Skeletal muscle tissue (tissue), 3 donors: ENCODE measurements at regions not wholly inside any gene's neighbourhood (a gene's known extent, or its start where the extent isn't known, plus 50 kb on each side); places are given as distances from the start of the nearest gene placed in this dataset.
"Not testable (repeated sequence)": the region's sequence is repeated elsewhere in the genome, so short reads cannot be mapped to it uniquely, and the experiment has no call there.

ENCODE experiments used
- H3K27ac ChIP-seq: one replicate; pipeline ENCODE4 v1.7.0; 2013; ENCODE audit warnings: mild to moderate bottlenecking, low read depth, low read length, inconsistent platforms
- H3K27me3 ChIP-seq, 3 donors: one replicate each; pipeline ENCODE4 v1.7.0; 2013; ENCODE audit warnings: low read length in 3 of 3; ENCODE audit not compliant: control insufficient read depth in 3 of 3, insufficient read depth in 3 of 3
- H3K36me3 ChIP-seq, 3 donors: one replicate each; pipeline ENCODE4 v1.7.0; 2013; ENCODE audit warnings: low read length in 3 of 3; ENCODE audit not compliant: control insufficient read depth in 3 of 3, insufficient read depth in 3 of 3
- H3K4me1 ChIP-seq, 3 donors: one replicate each; pipeline ENCODE4 v1.7.0; 2013; ENCODE audit warnings: low read length in 3 of 3, mild to moderate bottlenecking in 3 of 3; ENCODE audit not compliant: control insufficient read depth in 3 of 3, insufficient read depth in 3 of 3
- H3K4me3 ChIP-seq, 3 donors: one replicate each; pipeline ENCODE4 v1.7.0; 2013; ENCODE audit warnings: low read length in 3 of 3
- H3K9ac ChIP-seq, 3 donors: one replicate each; pipeline ENCODE4 v1.7.0; 2013; ENCODE audit warnings: low read length in 3 of 3, mild to moderate bottlenecking in 3 of 3, moderate library complexity in 2 of 3, low read depth in 1 of 3
- H3K9me3 ChIP-seq, 3 donors: one replicate each; pipeline ENCODE4 v1.7.0; 2013; ENCODE audit warnings: low read length in 3 of 3; ENCODE audit not compliant: control insufficient read depth in 3 of 3
- donor health status: Osteomylitis.

DNA sequence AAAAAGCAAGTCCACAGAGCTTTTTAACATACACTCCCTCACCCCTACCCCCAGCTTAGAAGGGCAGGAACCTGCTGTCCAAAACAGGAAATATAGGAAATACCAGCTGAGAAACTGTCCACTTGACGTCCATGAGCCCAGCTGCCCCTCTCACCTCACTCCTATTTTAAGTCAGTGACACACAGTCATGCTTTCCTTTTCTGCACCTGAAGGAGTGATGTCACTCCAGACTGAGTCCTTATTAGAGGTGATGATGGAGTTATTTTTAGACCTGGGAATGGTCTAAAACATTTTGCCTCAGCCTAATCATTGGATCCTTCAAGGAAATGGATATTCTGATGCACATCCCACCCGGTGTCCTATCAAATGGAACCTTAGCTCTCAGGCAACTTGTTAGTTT lies 217.8 kb downstream of the BCL2L11 start:
- H3K9me3 ChIP-seq, H3K9ac ChIP-seq, H3K4me3 ChIP-seq, H3K27ac ChIP-seq, H3K27me3 ChIP-seq, H3K36me3 ChIP-seq, H3K4me1 ChIP-seq: not testable (repeated sequence)

GRCh38 chr2:111339476-111339875 lies 218.8 kb downstream of the BCL2L11 start:
- H3K9me3 ChIP-seq, H3K9ac ChIP-seq, H3K27ac ChIP-seq, H3K4me1 ChIP-seq, H3K4me3 ChIP-seq, H3K27me3 ChIP-seq, H3K36me3 ChIP-seq: not testable (repeated sequence)

DNA sequence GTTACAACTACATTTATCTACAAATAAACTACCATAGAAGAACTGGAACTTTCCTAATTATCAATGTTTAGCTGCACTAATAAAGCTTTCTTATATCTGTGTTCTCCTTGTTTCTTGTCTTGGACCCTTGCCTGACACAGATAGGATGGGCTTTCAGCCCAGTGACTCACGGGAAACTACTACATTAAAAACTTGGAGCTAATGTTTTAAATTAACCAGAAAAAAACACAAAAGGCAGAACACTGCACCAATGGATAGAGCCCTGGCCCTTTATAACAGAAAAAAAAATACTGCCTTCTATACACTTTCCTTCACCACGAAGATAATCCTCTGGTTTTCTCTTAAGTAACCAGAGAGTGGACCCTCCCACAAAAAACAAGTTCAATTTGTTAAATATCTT lies 223.9 kb downstream of the BCL2L11 start:
- H3K27me3 ChIP-seq, H3K27ac ChIP-seq, H3K4me3 ChIP-seq, H3K4me1 ChIP-seq, H3K9me3 ChIP-seq, H3K9ac ChIP-seq, H3K36me3 ChIP-seq: not testable (repeated sequence)

DNA sequence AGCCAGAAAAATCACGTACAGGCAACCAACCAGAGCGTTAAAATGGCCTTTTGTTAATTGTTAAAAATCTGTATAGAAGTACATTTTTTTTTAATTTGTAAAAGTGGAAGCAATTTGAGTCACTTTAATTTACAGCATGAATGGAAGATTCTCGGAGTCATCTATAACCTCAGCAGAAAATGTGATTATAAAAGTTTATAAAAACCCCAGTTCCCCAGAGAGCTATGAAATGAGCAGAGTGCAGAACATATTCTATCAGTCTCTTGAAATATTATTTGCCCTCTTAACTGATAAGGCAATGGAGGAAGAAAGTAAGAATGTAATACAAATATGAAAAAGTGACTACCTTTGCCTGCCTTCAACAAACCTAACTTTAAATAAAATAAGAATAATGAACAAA lies 224.7 kb downstream of the BCL2L11 start:
- not testable (repeated sequence) for H3K9me3 ChIP-seq, H3K4me3 ChIP-seq, H3K27me3 ChIP-seq, H3K27ac ChIP-seq, H3K4me1 ChIP-seq, H3K36me3 ChIP-seq, H3K9ac ChIP-seq

GRCh38 chr2:111346018-111346930 lies 225.6 kb downstream of the BCL2L11 start:
- H3K27me3 ChIP-seq, H3K27ac ChIP-seq, H3K9me3 ChIP-seq, H3K36me3 ChIP-seq, H3K4me1 ChIP-seq, H3K4me3 ChIP-seq, H3K9ac ChIP-seq: not testable (repeated sequence)

DNA sequence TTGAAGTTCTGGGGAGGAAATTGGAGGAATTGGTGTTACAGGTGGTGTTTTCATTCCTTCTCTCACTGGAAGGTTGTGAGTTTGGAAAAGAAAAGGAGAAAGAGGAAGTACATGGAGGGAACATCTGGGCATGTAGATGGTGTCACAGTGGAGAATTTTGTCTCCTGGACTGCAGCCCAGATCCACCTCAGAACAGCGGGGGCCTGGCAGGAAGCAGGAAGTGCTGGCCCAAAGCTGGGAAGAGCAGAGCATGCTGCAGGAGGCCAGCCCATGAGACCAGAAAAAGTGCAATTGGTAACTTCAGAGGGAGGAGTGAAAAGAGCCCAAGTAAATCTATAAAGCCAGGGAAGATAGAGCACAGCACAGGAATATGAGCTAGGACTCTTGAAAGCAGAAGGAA lies 227.0 kb downstream of the BCL2L11 start:
- H3K27me3 ChIP-seq, H3K9me3 ChIP-seq, H3K9ac ChIP-seq, H3K36me3 ChIP-seq, H3K4me1 ChIP-seq, H3K4me3 ChIP-seq, H3K27ac ChIP-seq: not testable (repeated sequence)

GRCh38 chr2:111348316-111348715 lies 227.6 kb downstream of the BCL2L11 start:
- H3K9me3 ChIP-seq, H3K4me3 ChIP-seq, H3K27ac ChIP-seq, H3K27me3 ChIP-seq, H3K36me3 ChIP-seq, H3K9ac ChIP-seq, H3K4me1 ChIP-seq: not testable (repeated sequence)

GRCh38 chr2:111355022-111355817 lies 234.5 kb downstream of the BCL2L11 start:
- Histone ChIP-seq H3K4me1 (peaks cover 2 to 11% (median 8%) of the 10 kb centered on the region in 3 donors), H3K9ac (peak overlapping the region in 2 of 3 donors; percentile 33 to 73), H3K4me3 (peak overlapping the region in 1 of 3 donors; percentile 49), H3K27ac (peak overlapping the region; percentile 42)
- not testable (repeated sequence) for H3K36me3 ChIP-seq, H3K27me3 ChIP-seq, H3K9me3 ChIP-seq

DNA sequence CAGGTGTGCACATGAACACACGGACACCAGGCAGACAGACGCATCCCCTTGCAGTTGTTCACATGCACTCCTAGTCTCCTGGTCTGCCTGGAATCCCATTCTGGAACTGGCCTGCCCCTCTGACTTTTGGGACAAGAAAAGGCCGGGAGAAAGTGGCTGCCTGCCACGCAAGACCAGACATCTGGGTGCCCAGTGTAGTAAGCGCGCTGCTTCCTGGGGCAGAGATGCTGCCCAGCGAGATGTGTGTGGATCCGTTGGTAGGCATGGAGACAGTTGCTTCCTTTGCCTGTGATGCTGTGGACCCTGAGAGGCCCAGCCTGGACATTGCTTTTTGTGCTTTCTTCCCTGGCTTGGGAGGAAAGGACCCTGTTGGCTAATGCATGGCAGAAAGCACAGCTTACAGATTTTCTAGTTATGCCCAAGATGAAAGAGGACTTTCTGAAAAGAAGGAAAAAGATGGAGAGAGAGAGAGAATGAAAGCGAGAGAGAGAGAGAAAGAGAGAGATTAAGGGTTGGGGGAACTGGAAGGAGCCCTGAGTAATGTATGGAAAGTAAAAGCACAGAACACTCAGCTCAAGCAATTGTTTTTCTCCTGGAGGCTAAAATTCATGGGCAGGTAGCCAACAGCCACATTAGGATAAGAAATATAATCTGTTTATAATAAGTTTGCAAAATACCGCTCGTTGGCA lies 235.3 kb downstream of the BCL2L11 start:
- H3K4me1 ChIP-seq: peaks cover 2 to 11% (median 8%) of the 10 kb centered on the region in 3 donors
- H3K4me3 ChIP-seq, H3K9me3 ChIP-seq, H3K27ac ChIP-seq, H3K27me3 ChIP-seq, H3K36me3 ChIP-seq, H3K9ac ChIP-seq: not testable (repeated sequence)

- not testable (repeated sequence) for H3K27ac ChIP-seq, H3K9me3 ChIP-seq, H3K27me3 ChIP-seq, H3K9ac ChIP-seq, H3K36me3 ChIP-seq, H3K4me3 ChIP-seq
- H3K4me1 ChIP-seq: peaks cover 2 to 11% (median 8%) of the 10 kb centered on the region in 3 donors
Measured at GRCh38 chr2:111356512-111357031, 235.9 kb downstream of the BCL2L11 start.
